ENCODE measurements at regions not wholly inside any gene's neighbourhood (a gene's known extent, or its start where the extent isn't known, plus 50 kb on each side); places are given as distances from the start of the nearest gene placed in this dataset.

- no peak overlapping the region for H3K4me3 ChIP-seq (ENCODE audit: control insufficient read depth, low read depth, low read length)
- TF ChIP-seq CTCF (IDR thresholded peaks at IDR 0.05; ENCODE audit: control insufficient read depth, insufficient read depth, low read depth, low read length, missing control alignments), result no peak
- no peak for DNase-seq (ENCODE audit: low read depth)
These were observed 68.6 kb upstream of the BZW1 start for GRCh38 chr2:200743042-200743676.

- no peak for TF ChIP-seq CTCF (IDR thresholded peaks at IDR 0.05; ENCODE audit: control insufficient read depth, insufficient read depth, low read depth, low read length, missing control alignments)
- DNase-seq (ENCODE audit: low read depth), result no peak
- no peak overlapping the region for H3K4me3 ChIP-seq (ENCODE audit: control insufficient read depth, low read depth, low read length)
These were observed 67.5 kb upstream of the BZW1 start for GRCh38 chr2:200744201-200744602.

GRCh38 chr2:200746301-200746700 lies 65.4 kb upstream of the BZW1 start:
- no peak for DNase-seq (ENCODE audit: low read depth)
- no peak overlapping the region for H3K4me3 ChIP-seq (ENCODE audit: control insufficient read depth, low read depth, low read length)
- TF ChIP-seq CTCF (IDR thresholded peaks at IDR 0.05; ENCODE audit: control insufficient read depth, insufficient read depth, low read depth, low read length, missing control alignments), result no peak

GRCh38 chr2:200747668-200748618 lies 63.8 kb upstream of the BZW1 start:
- peak overlapping the region; percentile 16 for H3K4me3 ChIP-seq (ENCODE audit: control insufficient read depth, low read depth, low read length)
- peak; percentile 88 for DNase-seq (ENCODE audit: low read depth)
- TF ChIP-seq CTCF (IDR thresholded peaks at IDR 0.05; ENCODE audit: control insufficient read depth, insufficient read depth, low read depth, low read length, missing control alignments), result no peak

GRCh38 chr2:200748779-200749178 lies 62.9 kb upstream of the BZW1 start:
- DNase-seq (ENCODE audit: low read depth), result no peak
- no peak for TF ChIP-seq CTCF (IDR thresholded peaks at IDR 0.05; ENCODE audit: control insufficient read depth, insufficient read depth, low read depth, low read length, missing control alignments)
- no peak overlapping the region for H3K4me3 ChIP-seq (ENCODE audit: control insufficient read depth, low read depth, low read length)

- H3K4me3 ChIP-seq (ENCODE audit: control insufficient read depth, low read depth, low read length), result no peak overlapping the region
- no peak for DNase-seq (ENCODE audit: low read depth)
- no peak for TF ChIP-seq CTCF (IDR thresholded peaks at IDR 0.05; ENCODE audit: control insufficient read depth, insufficient read depth, low read depth, low read length, missing control alignments)
These were observed 61.9 kb upstream of the BZW1 start for GRCh38 chr2:200749631-200750322.

Data from AG09309 (cell line).